ENCODE measurements at regions not wholly inside any gene's neighbourhood (a gene's known extent, or its start where the extent isn't known, plus 50 kb on each side); places are given as distances from the start of the nearest gene placed in this dataset.

GRCh38 chr6:9527679-9528286, 887.1 kb downstream of the TFAP2A start:
- no peak for DNase-seq (ENCODE audit: low read depth in 2 of 2)

DNA sequence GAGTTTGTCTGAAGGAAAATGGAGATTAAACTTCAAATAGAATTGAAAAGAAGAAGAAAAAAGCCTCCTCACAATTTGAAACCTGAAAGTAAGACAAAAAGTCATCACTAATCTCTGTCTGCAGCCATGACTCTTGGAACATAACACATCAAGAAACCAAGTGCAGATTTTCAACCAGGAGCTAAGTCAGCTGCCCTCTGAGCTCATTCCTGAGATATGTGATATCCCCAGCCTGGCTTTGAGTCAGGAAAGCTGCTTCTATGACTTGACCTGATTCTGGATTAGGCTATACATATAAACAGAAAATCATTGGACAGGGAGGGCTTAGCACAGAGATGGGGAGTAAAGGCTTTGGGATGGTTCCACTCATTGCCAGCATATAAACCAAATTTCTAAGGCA, 891.4 kb downstream of the TFAP2A start:
- DNase-seq (ENCODE audit: low read depth in 2 of 2): no peak

DNA sequence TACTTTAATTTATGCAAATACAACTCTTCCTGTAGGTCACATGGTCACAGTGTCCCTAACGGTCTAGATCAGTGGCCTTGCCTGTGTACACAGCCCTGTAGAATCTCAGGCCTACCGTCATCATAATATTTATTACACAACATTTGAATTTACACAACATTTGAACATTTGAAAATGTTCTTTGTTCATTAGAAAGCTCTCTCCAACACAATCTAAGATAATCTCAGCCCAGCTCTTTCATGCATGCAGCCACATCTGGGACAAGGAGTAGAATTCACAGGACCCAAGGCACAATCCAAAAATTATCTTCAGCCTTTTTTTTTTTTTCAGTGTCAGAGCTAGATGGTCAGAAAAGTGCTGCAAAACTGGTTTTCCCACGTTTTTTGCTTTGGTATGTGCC, 892.8 kb downstream of the TFAP2A start:
- no peak for DNase-seq (ENCODE audit: low read depth in 2 of 2)

DNA sequence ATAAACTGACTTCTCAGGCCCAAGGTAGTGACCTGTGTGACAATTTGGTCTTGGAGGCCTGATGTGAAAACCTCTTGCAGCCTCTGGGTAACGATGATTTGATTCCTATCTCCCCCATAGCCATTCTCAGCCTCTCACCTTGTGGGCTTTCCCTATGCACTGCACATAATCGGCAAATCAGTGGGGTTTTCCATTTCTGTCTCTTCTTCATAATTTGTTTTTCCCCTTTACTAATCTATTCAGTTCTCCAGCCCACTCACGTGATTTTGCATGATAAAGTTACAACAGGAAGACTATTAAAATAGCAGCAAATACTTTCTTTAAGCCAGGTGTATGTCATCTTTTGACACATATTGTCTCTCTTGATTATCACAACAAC, 893.7 kb downstream of the TFAP2A start:
- no peak for DNase-seq (ENCODE audit: low read depth in 2 of 2)

DNA sequence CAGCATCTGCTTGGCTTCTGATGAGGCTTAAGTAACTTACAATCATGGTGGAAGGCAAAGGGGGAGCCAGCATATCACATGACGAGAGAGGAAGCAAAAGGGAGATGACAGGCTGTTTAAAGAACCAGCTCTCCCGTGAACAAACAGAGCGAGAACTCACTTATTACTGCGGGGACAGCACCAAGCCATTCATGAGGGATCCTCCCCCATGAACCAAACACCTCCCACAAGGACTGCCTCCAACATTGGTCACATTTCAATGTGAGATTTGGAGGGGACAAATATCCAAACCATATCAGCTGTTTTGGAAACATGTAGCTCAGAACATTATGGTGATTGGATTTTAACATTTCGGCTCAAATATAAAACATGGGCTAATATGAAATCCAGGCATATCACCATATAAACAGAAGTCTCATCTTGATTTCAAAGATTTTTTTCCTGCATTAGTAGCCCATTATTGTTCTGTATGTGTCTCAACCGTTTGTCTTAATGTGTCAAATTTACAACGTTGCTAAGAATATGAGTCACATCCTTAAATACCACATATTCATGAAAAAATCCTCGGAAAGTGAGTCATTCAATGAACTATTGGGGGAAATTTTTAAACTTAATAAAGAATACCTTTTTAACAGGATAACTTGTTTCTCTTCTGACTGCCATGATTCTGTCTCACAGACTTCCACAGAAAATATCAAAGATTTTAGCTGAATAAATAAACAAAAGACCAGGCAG, 894.3 kb downstream of the TFAP2A start:
- DNase-seq (ENCODE audit: low read depth in 2 of 2): no peak

- DNase-seq (ENCODE audit: low read depth in 2 of 2): no peak
Measured at GRCh38 chr6:9518431-9518830, 896.4 kb downstream of the TFAP2A start.

DNA sequence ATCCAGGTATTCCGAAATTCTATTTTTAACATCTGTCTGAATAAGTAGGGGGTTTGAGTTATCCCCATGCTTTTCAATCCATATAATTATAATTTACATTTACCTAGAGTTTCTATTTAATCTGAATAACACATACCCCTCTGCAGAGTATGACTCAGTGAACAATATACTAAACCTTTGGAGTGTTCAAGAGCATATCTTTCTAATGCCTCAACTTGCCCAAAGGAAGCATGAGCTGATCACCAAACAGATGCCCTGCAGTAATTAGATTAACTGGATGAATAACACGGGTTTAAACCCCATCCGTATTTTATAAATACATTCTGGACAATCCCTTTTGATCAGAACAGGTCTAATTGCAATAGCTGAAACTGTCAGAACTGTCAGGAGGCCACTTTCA, 897.1 kb downstream of the TFAP2A start:
- no peak for DNase-seq (ENCODE audit: low read depth in 2 of 2)

DNA sequence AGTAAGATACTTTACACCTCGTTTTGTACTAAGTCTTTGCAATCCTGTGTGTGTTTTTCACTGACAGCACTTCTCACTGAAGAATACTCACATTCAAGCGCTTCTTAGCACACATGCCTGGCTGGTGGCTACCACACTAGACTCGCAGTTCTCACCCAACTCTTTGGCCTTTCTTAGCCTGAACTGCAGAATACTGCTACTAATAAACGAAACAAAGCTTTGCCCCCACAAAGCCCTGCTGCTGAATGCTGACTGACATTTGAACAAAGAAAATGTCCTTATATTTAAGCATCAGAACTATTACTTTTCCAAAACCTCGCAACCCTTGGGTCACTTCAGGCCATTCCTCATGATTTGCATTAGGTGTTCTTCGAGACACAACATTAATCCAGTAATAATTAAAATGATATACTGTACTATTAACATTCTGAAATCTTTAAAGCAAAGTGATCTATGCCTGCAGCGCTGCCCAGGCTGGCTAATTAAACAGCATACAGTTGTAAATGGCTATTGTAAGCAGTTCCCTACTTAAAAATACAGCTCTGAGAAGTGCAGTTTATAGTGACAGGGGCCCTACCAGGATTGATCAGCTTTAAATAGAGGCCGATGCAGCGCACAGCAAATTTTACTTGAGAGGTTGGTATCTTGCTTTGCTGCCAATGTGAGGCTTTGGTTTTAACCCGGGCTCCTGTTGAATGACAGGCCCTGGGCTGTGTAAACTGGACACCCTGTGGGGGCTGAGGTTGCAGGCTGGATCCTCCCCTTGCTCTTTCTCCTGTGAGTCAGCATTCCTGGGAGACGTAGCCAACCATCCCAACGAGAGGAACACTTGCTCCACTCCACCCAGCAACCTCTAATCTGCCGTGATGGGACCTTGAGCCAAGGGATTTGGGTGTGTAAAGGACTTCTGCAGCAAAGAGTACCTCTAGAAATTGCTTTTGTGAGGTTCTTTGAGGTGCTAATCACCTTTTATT, 899.0 kb downstream of the TFAP2A start:
- DNase-seq (ENCODE audit: low read depth in 2 of 2): no peak

- DNase-seq (ENCODE audit: low read depth in 2 of 2): no peak
Measured at GRCh38 chr6:9514146-9514545, 900.7 kb downstream of the TFAP2A start.

DNA sequence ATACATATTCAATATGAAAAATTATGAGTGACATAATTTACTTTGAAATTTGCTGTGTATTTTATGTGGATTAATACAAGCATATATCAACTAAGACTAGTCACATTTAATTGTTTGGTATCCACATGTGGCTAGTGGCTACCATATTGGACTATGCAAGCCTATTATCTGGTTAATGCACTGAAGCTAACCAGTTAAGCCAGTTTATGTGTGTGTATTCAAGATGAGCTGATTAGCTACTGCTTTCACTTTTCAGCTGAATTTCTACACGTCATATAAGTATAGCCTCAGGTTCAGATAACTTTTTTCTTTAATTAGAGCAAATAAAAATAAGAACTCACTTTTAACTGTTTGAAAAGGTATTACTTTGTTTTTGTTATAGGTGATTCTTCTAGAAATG, 903.7 kb downstream of the TFAP2A start:
- no peak for DNase-seq (ENCODE audit: low read depth in 2 of 2)

DNA sequence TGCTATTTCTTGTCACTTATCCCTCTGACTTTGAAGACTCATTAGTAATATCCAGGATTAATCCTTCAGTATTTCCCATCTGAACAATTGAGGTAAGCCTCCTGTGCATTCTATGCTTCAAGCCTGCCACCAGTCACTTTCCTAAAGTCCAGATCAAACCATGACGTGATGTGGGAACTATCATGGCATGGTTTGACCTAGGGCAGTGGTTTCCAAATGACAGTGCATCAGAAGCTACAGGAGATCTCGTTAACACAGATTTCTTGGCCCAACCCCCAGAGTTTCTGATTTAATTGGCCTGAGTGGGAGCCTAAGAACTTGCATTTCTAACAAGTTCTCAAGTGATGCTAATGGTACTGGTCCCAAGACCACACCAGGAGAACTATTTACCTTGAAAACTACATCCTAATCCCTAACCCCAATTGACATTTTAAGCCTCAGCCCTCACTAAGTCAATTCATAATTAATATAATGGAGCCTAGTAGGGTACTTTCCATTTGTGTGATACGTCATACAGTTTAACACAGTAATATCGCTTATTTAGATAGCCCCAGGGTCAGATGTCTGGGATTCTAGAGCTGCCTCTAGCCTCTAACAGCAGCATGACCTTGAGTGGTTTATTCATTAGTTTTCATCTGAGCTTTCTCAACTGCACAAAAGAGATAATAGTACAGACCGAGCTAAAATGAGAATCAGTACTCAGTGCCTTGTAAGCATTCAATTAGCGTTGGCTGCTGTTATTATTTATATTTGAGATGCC, 907.6 kb downstream of the TFAP2A start:
- no peak for DNase-seq (ENCODE audit: low read depth in 2 of 2)

DNA sequence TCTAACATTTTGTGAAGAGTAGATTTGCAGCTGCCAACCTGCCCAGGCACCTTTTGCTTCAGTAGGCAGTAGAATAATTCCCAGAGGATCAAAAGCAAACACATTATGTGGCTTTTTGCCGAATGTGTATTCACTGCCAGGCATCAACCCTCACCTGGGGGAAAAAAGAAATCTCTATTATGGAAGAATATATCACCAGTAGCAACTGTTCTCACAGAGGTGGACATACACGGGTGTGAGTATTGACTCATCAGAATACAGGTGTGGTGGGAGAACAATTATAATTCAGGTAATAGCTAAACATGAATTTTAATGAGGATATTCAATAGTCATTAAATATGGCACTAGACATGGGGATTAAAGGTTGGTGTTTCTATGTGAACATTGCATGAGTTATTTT, 910.7 kb downstream of the TFAP2A start:
- DNase-seq (ENCODE audit: low read depth in 2 of 2): no peak

DNA sequence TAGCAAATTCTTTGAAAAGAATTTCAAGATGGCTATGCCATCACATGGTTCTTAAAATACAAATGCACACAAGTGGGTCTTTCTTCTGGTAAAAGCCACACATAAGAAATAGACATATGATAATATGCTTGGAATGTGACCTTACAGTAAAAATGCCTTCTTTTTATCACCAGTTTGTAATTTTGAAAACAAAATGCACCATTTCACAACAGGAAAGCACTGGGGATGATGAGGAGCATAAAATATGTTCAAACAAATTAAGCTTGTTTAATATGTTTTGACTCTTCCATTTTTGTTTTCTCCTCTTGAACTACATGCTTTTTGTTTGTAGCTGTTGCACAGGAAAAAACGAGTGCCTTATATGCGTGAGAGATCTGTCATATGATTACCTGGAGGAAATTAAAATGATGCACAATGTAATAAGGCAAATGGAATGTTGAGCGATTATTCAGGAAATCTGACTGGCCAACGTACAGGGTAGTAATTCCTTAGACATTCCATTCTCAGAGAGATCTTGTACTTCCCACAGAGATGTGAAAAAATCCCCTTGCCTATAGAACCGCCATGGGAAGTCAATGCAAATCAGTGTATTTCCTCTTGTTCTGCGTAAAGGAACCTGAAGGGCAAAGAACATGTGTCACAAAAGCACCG, 911.6 kb downstream of the TFAP2A start:
- no peak for DNase-seq (ENCODE audit: low read depth in 2 of 2)

- DNase-seq (ENCODE audit: low read depth in 2 of 2): no peak
Measured at GRCh38 chr6:9499709-9500108, 915.2 kb downstream of the TFAP2A start.

GRCh38 chr6:9496837-9497236, 918.0 kb downstream of the TFAP2A start:
- DNase-seq (ENCODE audit: low read depth in 2 of 2): no peak

- no peak for DNase-seq (ENCODE audit: low read depth in 2 of 2)
Measured at GRCh38 chr6:9494864-9495263, 920.0 kb downstream of the TFAP2A start.

- DNase-seq (ENCODE audit: low read depth in 2 of 2): no peak
Measured at GRCh38 chr6:9492790-9493189, 922.1 kb downstream of the TFAP2A start.

DNA sequence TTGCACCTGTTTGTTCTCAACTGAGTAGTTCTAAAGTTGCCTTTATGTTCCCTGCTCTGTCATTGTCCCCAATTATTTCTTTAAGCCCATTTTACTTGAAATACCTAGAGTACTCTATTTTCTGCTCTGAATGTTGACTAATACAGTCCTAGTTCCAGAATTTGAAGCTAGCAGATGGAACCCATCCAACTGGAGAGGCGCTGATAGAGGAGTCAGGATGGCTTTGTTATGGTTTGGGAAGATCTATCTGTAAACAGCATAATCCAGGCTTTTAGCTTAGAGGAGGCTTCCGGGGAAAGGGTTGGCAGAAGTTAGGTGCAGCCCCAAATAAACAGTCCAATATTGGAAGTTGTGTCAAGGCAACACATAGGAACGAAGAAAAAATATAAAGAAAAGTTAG, 927.7 kb downstream of the TFAP2A start:
- DNase-seq (ENCODE audit: low read depth in 2 of 2): no peak

DNA sequence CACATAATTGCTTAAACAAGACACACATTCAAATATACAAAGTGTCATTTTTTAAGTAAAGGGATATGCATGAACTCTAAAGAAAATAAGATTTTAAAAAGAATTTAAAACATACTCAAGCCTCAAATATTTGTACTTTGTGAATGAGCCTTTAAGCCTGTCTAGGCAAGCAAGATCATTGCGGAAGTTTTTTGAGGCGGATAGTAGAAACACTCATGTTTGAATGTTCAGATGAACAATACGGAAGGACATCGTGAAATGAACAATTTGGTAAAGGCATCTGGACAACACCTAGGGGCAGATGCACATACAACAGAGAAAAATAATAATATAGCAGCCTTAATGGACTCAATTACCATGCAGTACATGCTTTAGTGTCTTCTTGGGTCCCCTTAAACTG, 928.9 kb downstream of the TFAP2A start:
- DNase-seq (ENCODE audit: low read depth in 2 of 2): no peak

- DNase-seq (ENCODE audit: low read depth in 2 of 2): no peak
Measured at GRCh38 chr6:9484686-9485085, 930.2 kb downstream of the TFAP2A start.

DNA sequence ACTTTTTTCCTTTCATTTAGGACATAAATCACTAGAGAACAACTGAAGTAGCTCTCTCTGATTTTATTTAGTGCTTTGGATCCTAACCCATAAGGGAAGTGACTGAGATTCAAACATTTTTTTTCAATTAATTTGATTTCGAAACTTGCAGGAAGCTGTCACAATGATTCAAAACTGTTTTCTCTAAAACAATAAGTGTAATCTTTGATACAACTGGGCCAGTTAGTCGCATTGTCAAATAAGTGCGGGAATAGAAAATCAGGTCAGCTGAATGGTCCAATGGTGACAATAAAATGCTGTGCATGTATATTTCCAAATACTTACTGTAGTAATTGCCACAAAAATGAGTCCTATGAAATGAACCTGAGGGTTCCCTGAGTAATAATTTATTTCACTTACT, 930.8 kb downstream of the TFAP2A start:
- DNase-seq (ENCODE audit: low read depth in 2 of 2): no peak

All from stimulated activated CD8-positive, alpha-beta memory T cell treated with anti-CD3 and anti-CD28 coated beads, Interleukin-7, amount 100 ng/mL, for 1 hour (primary cell).